H1 (cell line): ENCODE measurements at regions not wholly inside any gene's neighbourhood (a gene's known extent, or its start where the extent isn't known, plus 50 kb on each side); places are given as distances from the start of the nearest gene placed in this dataset.

Experiments
- CTCF ChIA-PET: fragments of 300-600 bp; sonication (Branson Sonifier 250); formaldehyde crosslinking; loops from one replicate; lab custom pipeline; 2021; ENCODE audit not compliant: partially characterized antibody; lab: Charles Lee
- POLR2A ChIA-PET: fragments of 300-600 bp; sonication (Branson Sonifier 250); formaldehyde crosslinking; loops from one replicate; lab custom pipeline; 2021; ENCODE audit warnings: inconsistent platforms; ENCODE audit not compliant: partially characterized antibody; lab: Charles Lee
- DNase-seq, 2 experiments: peaks; one replicate each; pipeline versions ENCODE4 v3.0.0 to v3.0.0-alpha.2; 2010 to 2022; ENCODE audit warnings: low spot score in 2 of 2, low read depth in 1 of 2, mixed read lengths in 1 of 2
- FAIRE-seq: peaks from 2 replicates; lab custom pipeline; 2011; peaks lifted over from hg19 to GRCh38; lab: Jason Lieb, UNC
- H2AFZ ChIP-seq: 2 replicates; pipeline ENCODE4 v1.8.1; 2012; ENCODE audit warnings: low read length, inconsistent platforms
- H2AK5ac ChIP-seq: 2 replicates; pipeline ENCODE4 v1.6.1; 2013; ENCODE audit warnings: low read depth, low read length
- H2BK120ac ChIP-seq: replicated peaks from 2 replicates; pipeline ENCODE3; 2013; ENCODE audit warnings: low read depth, low read length, inconsistent platforms
- H2BK12ac ChIP-seq: 2 replicates; pipeline ENCODE4 v1.6.1; 2013; ENCODE audit warnings: low read depth, low read length
- H2BK15ac ChIP-seq: 2 replicates; pipeline ENCODE4 v1.6.1; 2013; ENCODE audit warnings: low read length
- H2BK20ac ChIP-seq: 2 replicates; pipeline ENCODE4 v1.6.1; 2013; ENCODE audit warnings: low read length
- H2BK5ac ChIP-seq: 2 replicates; pipeline ENCODE4 v1.6.1; 2013; ENCODE audit warnings: low read depth, low read length
- H3K14ac ChIP-seq: 2 replicates; pipeline ENCODE4 v1.6.1; 2013; ENCODE audit warnings: inconsistent platforms; ENCODE audit not compliant: insufficient read length
- H3K18ac ChIP-seq: 2 replicates; pipeline ENCODE4 v1.6.1; 2013; ENCODE audit warnings: low read length; ENCODE audit errors: extremely low read depth
- H3K23ac ChIP-seq: 2 replicates; pipeline ENCODE4 v1.6.1; 2013; ENCODE audit warnings: inconsistent platforms; ENCODE audit not compliant: insufficient read length
- H3K23me2 ChIP-seq: 2 replicates; pipeline ENCODE4 v1.6.1; 2013; ENCODE audit warnings: low read depth, low read length
- H3K27ac ChIP-seq: 2 replicates; pipeline ENCODE4 v1.6.1; 2011; ENCODE audit warnings: low read depth, low read length, inconsistent platforms
- H3K27me3 ChIP-seq, 4 experiments: replicated peaks in 1 of 4; 1 replicate in 1 of 4; 2 replicates in 3 of 4; pipeline versions ENCODE4 v1.6.1 to v1.8.1; 2011 to 2013; ENCODE audit warnings: low read length in 3 of 4, mild to moderate bottlenecking in 3 of 4, inconsistent platforms in 2 of 4, mixed read lengths in 2 of 4, moderate library complexity in 1 of 4; ENCODE audit not compliant: control insufficient read depth in 3 of 4, insufficient read depth in 3 of 4; ENCODE audit errors: extremely low read depth in 1 of 4
- H3K36me3 ChIP-seq, 4 experiments: 2 replicates each; pipeline versions ENCODE4 v1.6.1 to v1.8.1; 2011 to 2013; ENCODE audit warnings: mild to moderate bottlenecking in 4 of 4, low read length in 3 of 4, moderate library complexity in 2 of 4, control low read depth in 1 of 4, inconsistent platforms in 1 of 4; ENCODE audit not compliant: insufficient read depth in 4 of 4, control insufficient read depth in 2 of 4
- H3K4ac ChIP-seq: replicated peaks from 2 replicates; pipeline ENCODE3; 2013; ENCODE audit warnings: low read length, low read depth, mixed read lengths, inconsistent platforms; ENCODE audit not compliant: insufficient read length
- H3K4me1 ChIP-seq, 4 experiments: replicated peaks in 1 of 4; 1 replicate in 1 of 4; 2 replicates in 3 of 4; pipeline versions ENCODE4 v1.6.1 to v1.8.1; 2011 to 2013; ENCODE audit warnings: low read length in 3 of 4, inconsistent platforms in 2 of 4, mixed read lengths in 1 of 4; ENCODE audit not compliant: insufficient read depth in 4 of 4, control insufficient read depth in 3 of 4
- H3K4me2 ChIP-seq, 2 experiments: 2 replicates each; pipeline versions ENCODE4 v1.6.1 to v1.8.1; 2011 to 2013; ENCODE audit warnings: low read depth in 2 of 2, low read length in 2 of 2, control low read depth in 1 of 2, inconsistent platforms in 1 of 2, mild to moderate bottlenecking in 1 of 2; ENCODE audit not compliant: insufficient read depth in 1 of 2
- H3K4me3 ChIP-seq, 4 experiments: fragments of 200-600, 300-600 bp in 1 of 4; sonication (generic), shearing (Covaris generic), sonication (Bioruptor Twin) in 1 of 4; 2 replicates each; pipeline versions ENCODE4 v1.5.1 to v1.8.1; 2011 to 2016; ENCODE audit warnings: low read length in 4 of 4, low read depth in 3 of 4, control low read depth in 2 of 4, inconsistent platforms in 2 of 4, mild to moderate bottlenecking in 2 of 4, mixed read lengths in 1 of 4, moderate library complexity in 1 of 4; ENCODE audit not compliant: insufficient read depth in 2 of 4; ENCODE audit errors: extremely low read depth in 1 of 4
- H3K56ac ChIP-seq: replicated peaks from 2 replicates; pipeline ENCODE3; 2013; ENCODE audit warnings: low read depth, mild to moderate bottlenecking, mixed read lengths, low read length, inconsistent platforms; ENCODE audit not compliant: insufficient read length
- H3K79me1 ChIP-seq: 2 replicates; pipeline ENCODE4 v1.6.1; 2013; ENCODE audit warnings: low read depth, low read length, control low read depth
- H3K79me2 ChIP-seq, 2 experiments: 2 replicates each; pipeline versions ENCODE4 v1.6.1 to v1.8.1; 2012 to 2013; ENCODE audit warnings: low read length in 2 of 2, mild to moderate bottlenecking in 2 of 2, inconsistent platforms in 1 of 2; ENCODE audit not compliant: insufficient read depth in 2 of 2, control insufficient read depth in 1 of 2
- H3K9ac ChIP-seq, 4 experiments: replicated peaks in 1 of 4; 1 replicate in 1 of 4; 2 replicates in 3 of 4; pipeline versions ENCODE4 v1.6.1 to v1.8.1; 2011 to 2013; ENCODE audit warnings: low read depth in 3 of 4, low read length in 3 of 4, control low read depth in 2 of 4, mild to moderate bottlenecking in 2 of 4, moderate library complexity in 2 of 4, inconsistent platforms in 1 of 4; ENCODE audit errors: extremely low read depth in 1 of 4
- H3K9me3 ChIP-seq, 2 experiments: 2 replicates each; pipeline versions ENCODE4 v1.6.1 to v1.8.1; 2012 to 2013; ENCODE audit warnings: mild to moderate bottlenecking in 2 of 2, moderate library complexity in 2 of 2, control low read depth in 1 of 2, inconsistent platforms in 1 of 2, low read depth in 1 of 2, low read length in 1 of 2, mixed read lengths in 1 of 2; ENCODE audit not compliant: insufficient read depth in 2 of 2
- H4K20me1 ChIP-seq, 2 experiments: replicated peaks in 1 of 2; 2 replicates each; pipeline versions ENCODE3 to v1.8.1; 2011 to 2013; ENCODE audit warnings: inconsistent platforms in 2 of 2, low read length in 2 of 2, mild to moderate bottlenecking in 1 of 2; ENCODE audit not compliant: insufficient read depth in 2 of 2, control insufficient read depth in 1 of 2
- H4K5ac ChIP-seq: 2 replicates; pipeline ENCODE4 v1.6.1; 2013; ENCODE audit warnings: low read length, low read depth, mixed read lengths, inconsistent platforms; ENCODE audit not compliant: insufficient read length
- H4K8ac ChIP-seq: 2 replicates; pipeline ENCODE4 v1.8.0; 2013; ENCODE audit warnings: mild to moderate bottlenecking, moderate library complexity, low read length, inconsistent platforms; ENCODE audit not compliant: insufficient read depth; ENCODE audit errors: extremely low read depth
- H4K91ac ChIP-seq: replicated peaks from 2 replicates; pipeline ENCODE3; 2013; ENCODE audit warnings: low read length, mixed read lengths, inconsistent platforms; ENCODE audit not compliant: insufficient read length
- CHD1 ChIP-seq: IDR thresholded peaks from 2 replicates; pipeline ENCODE4 v1.6.1; 2012; ENCODE audit warnings: low read depth, low read length, improper control_type of control experiment
- CREB1 ChIP-seq: IDR thresholded peaks from 2 replicates; pipeline ENCODE4 v1.6.1; 2012; ENCODE audit warnings: inconsistent platforms
- CTBP2 ChIP-seq: IDR thresholded peaks from 2 replicates; pipeline ENCODE4 v1.7.0; 2011; ENCODE audit warnings: borderline replicate concordance, mild to moderate bottlenecking, moderate library complexity, mixed read lengths, low read length; ENCODE audit not compliant: insufficient read depth, insufficient read length
- HDAC6 ChIP-seq: IDR thresholded peaks from one replicate; pipeline ENCODE4 v1.7.1; 2012; ENCODE audit warnings: low read depth, mild to moderate bottlenecking, inconsistent platforms, low read length, moderate library complexity
- KDM1A ChIP-seq: fragments of 200-600, 300-600 bp; sonication (generic); IDR thresholded peaks from 2 replicates; pipeline ENCODE4 v1.7.1; 2016; ENCODE audit warnings: mild to moderate bottlenecking, low read length, borderline replicate concordance
- KDM5A ChIP-seq: fragments of 200-600 bp; IDR thresholded peaks from 2 replicates; pipeline ENCODE4 v1.7.1; 2012; ENCODE audit warnings: mild to moderate bottlenecking, low read length, inconsistent platforms, mixed read lengths
- NRF1 ChIP-seq: IDR thresholded peaks from 2 replicates; pipeline ENCODE4 v1.6.1; 2011; ENCODE audit warnings: mild to moderate bottlenecking, low read depth, low read length, improper control_type of control experiment
- POLR2A ChIP-seq, 2 experiments: IDR thresholded peaks; 1 replicate in 1 of 2; 2 replicates in 1 of 2; pipeline ENCODE4 v1.6.1; 2011; ENCODE audit warnings: low read depth in 2 of 2, low read length in 2 of 2, mild to moderate bottlenecking in 2 of 2; ENCODE audit errors: control extremely low read depth in 1 of 2
- SAP30 ChIP-seq: fragments of 300-600 bp; sonication (generic); IDR thresholded peaks from 2 replicates; pipeline ENCODE4 v1.7.1; 2012; ENCODE audit warnings: low read length, moderate library complexity, mild to moderate bottlenecking, inconsistent platforms; ENCODE audit not compliant: insufficient read depth, insufficient replicate concordance
- SP2 ChIP-seq: IDR thresholded peaks from 2 replicates; pipeline ENCODE4 v1.6.1; 2012; ENCODE audit warnings: mild to moderate bottlenecking, low read length, inconsistent platforms
- SP4 ChIP-seq: IDR thresholded peaks from 2 replicates; pipeline ENCODE4 v1.6.1; 2012; ENCODE audit warnings: low read length, inconsistent platforms
- TAF7 ChIP-seq: optimal IDR thresholded peaks from 2 replicates; pipeline ENCODE3; 2011; ENCODE audit warnings: low read depth, mild to moderate bottlenecking, inconsistent platforms, low read length, moderate library complexity, borderline replicate concordance
- TF ChIP-seq, protein P1 (sequence below): IDR thresholded peaks from 2 replicates; pipeline ENCODE4 v1.6.1; 2012; ENCODE audit warnings: inconsistent platforms
- TF ChIP-seq, protein P2 (sequence below): IDR thresholded peaks from 2 replicates; pipeline ENCODE4 v1.6.1; 2012; ENCODE audit warnings: low read length, inconsistent platforms

DNA sequence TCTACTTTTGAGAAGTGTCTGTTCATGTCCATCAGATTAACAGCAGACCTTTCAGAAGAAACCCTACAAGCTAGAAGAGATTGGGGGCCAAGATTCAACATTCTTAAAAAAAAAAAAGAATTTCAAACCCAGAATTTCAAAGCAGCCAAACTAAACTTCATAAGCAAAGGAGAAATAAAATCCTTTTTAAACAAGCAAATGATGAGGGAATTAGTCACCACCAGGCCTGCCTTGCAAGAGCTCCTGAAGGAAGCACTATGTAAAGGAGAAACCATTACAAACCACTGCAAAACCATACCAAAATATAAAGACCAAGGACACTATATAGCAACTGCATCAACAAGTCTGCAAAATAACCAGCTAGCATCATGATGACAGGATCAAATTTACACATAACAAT is 124.6 kb upstream of the PDE4D start:
- ChIA-PET CTCF (interaction anchor here (1.9 kb wide), 1 partner anchor 9 kb away, joined by 4 read pairs; no protein-coding TSS in a partner anchor), POLR2A (interaction anchor here (0.5 kb wide), 1 partner anchor 829 kb away, joined by 3 read pairs; no protein-coding TSS in a partner anchor)
- Histone ChIP-seq H3K27me3 (no peaks in the 10 kb centered on the region), H4K20me1 (no peaks in the 10 kb centered on the region), H2BK5ac (no peak overlapping the region), H3K18ac (no peak overlapping the region), H3K23me2 (no peaks in the 10 kb centered on the region), H2AK5ac (no peak overlapping the region), H3K4ac (no peak overlapping the region), H3K79me2 (no peaks in the 10 kb centered on the region), H2BK20ac (no peak overlapping the region), H2BK120ac (no peak overlapping the region), H3K4me2 (no peak overlapping the region), H3K27ac (no peak overlapping the region), H3K23ac (no peak overlapping the region), H3K9me3 (no peaks in the 10 kb centered on the region), H4K8ac (no peak overlapping the region), H3K4me1 (peaks cover 0 to 4% (median 0%) of the 10 kb centered on the region in 4 experiments; a peak in 1 of 7 replicates), H3K14ac (no peak overlapping the region), H2BK12ac (no peak overlapping the region), H3K9ac (no peak overlapping the region), H3K56ac (no peak overlapping the region), H3K4me3 (no peak overlapping the region), H3K79me1 (no peaks in the 10 kb centered on the region), H2AFZ (no peak overlapping the region), H3K36me3 (no peaks in the 10 kb centered on the region), H4K5ac (no peak overlapping the region), H2BK15ac (no peak overlapping the region), H4K91ac (no peak overlapping the region)
- FAIRE-seq (no peak), DNase-seq (no peak)
- TF ChIP-seq, protein P1, sequence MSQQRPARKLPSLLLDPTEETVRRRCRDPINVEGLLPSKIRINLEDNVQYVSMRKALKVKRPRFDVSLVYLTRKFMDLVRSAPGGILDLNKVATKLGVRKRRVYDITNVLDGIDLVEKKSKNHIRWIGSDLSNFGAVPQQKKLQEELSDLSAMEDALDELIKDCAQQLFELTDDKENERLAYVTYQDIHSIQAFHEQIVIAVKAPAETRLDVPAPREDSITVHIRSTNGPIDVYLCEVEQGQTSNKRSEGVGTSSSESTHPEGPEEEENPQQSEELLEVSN = no peak
- no peak for TF ChIP-seq CHD1
- no peak for TF ChIP-seq TAF7
- TF ChIP-seq SP4 = no peak
- no peak for TF ChIP-seq SAP30
- no peak for TF ChIP-seq NRF1
- no peak for TF ChIP-seq POLR2A (IDR thresholded peaks at IDR 0.05; ENCODE audit: control extremely low read depth in 1 of 2, low read depth in 2 of 2, low read length in 2 of 2)
- TF ChIP-seq, protein P2, sequence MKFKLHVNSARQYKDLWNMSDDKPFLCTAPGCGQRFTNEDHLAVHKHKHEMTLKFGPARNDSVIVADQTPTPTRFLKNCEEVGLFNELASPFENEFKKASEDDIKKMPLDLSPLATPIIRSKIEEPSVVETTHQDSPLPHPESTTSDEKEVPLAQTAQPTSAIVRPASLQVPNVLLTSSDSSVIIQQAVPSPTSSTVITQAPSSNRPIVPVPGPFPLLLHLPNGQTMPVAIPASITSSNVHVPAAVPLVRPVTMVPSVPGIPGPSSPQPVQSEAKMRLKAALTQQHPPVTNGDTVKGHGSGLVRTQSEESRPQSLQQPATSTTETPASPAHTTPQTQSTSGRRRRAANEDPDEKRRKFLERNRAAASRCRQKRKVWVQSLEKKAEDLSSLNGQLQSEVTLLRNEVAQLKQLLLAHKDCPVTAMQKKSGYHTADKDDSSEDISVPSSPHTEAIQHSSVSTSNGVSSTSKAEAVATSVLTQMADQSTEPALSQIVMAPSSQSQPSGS = no peak
- no peak for TF ChIP-seq KDM1A
- no peak for TF ChIP-seq KDM5A
- no peak for TF ChIP-seq HDAC6
- TF ChIP-seq SP2 = no peak
- TF ChIP-seq CREB1 = no peak
- TF ChIP-seq CTBP2 = no peak
